Uterus (tissue), 3 donors: ENCODE measurements at regions not wholly inside any gene's neighbourhood (a gene's known extent, or its start where the extent isn't known, plus 50 kb on each side); places are given as distances from the start of the nearest gene placed in this dataset.

ENCODE experiments used
- DNase-seq, 2 donors: peaks; one replicate each; pipeline ENCODE4 v3.0.0-alpha.2; 2019 to 2020
- H3K27ac ChIP-seq, 2 donors: fragments of 200-600 bp; sonication (generic); 1 replicate in 1 of 2; 2 replicates in 1 of 2; pipeline ENCODE4 v1.5.1; 2016 to 2018
- H3K27me3 ChIP-seq, 2 donors: fragments of 200-600 bp; sonication (generic); one replicate each; pipeline ENCODE4 v1.5.1; 2018 to 2019; ENCODE audit warnings: control low read depth in 1 of 2
- H3K36me3 ChIP-seq, 2 donors: fragments of 200-600 bp; sonication (generic); one replicate each; pipeline ENCODE4 v1.5.1; 2019; ENCODE audit warnings: control low read depth in 1 of 2
- H3K4me1 ChIP-seq, 2 donors: fragments of 200-600 bp; sonication (generic); one replicate each; pipeline ENCODE4 v1.5.1; 2018 to 2019; ENCODE audit warnings: control low read depth in 1 of 2
- H3K4me3 ChIP-seq, 2 donors: fragments of 200-600 bp; sonication (generic); 1 replicate in 1 of 2; 2 replicates in 1 of 2; pipeline ENCODE4 v1.5.1; 2018 to 2019; ENCODE audit warnings: mild to moderate bottlenecking in 1 of 2
- H3K9me3 ChIP-seq, 2 donors: fragments of 200-600 bp; sonication (generic); one replicate each; pipeline ENCODE4 v1.5.1; 2019; ENCODE audit warnings: control low read depth in 1 of 2
- POLR2A ChIP-seq, 2 donors: fragments of 450-650 bp; IDR thresholded peaks; one replicate each; pipeline ENCODE4 v1.6.1; 2016; ENCODE audit warnings: antibody characterized with exemption in 2 of 2, mild to moderate bottlenecking in 1 of 2, moderate library complexity in 1 of 2
- intact Hi-C: fragments of 100-400 bp; cut with DNase I; formaldehyde crosslinking; loops from one replicate; pipeline ENCODE4 v1.15.1; 2023; ENCODE audit warnings: low total_unique reads
- TF ChIP-seq, protein P1 (sequence below), 4 experiments: fragments of 200-600 bp in 2 of 4; fragments of 450-650 bp in 2 of 4; sonication (generic) in 2 of 4; IDR thresholded peaks; one replicate each; pipeline ENCODE4 v1.5.1; 2016 to 2019; ENCODE audit warnings: antibody characterized with exemption in 4 of 4, mild to moderate bottlenecking in 2 of 4, moderate library complexity in 1 of 4
- donor health status: DM: yes; HTN: yes; CAD: no.

DNA sequence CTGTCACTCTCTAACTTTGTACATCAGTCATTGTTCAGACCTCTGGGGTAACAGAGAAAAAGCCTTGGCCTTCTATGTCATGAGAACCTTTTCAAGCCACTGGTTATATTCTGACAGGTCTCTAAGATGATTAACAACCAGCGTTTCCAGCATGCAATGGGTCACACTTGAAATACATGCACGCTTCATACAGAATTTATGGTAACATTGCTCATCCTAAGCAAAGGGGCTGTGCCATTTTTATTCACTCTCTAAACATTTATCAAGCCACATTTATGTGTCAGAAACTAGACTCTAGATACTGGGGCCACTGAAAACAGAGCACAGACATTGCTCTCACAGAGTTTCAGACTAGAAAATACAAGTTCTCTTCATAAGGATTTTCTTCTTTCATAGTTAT lies 501.4 kb upstream of the DAB1 start:
- H3K27me3 ChIP-seq = no peaks in the 10 kb centered on the region
- intact Hi-C loops = no loop called here
- H3K4me1 ChIP-seq = no peaks in the 10 kb centered on the region
- TF ChIP-seq, protein P1, sequence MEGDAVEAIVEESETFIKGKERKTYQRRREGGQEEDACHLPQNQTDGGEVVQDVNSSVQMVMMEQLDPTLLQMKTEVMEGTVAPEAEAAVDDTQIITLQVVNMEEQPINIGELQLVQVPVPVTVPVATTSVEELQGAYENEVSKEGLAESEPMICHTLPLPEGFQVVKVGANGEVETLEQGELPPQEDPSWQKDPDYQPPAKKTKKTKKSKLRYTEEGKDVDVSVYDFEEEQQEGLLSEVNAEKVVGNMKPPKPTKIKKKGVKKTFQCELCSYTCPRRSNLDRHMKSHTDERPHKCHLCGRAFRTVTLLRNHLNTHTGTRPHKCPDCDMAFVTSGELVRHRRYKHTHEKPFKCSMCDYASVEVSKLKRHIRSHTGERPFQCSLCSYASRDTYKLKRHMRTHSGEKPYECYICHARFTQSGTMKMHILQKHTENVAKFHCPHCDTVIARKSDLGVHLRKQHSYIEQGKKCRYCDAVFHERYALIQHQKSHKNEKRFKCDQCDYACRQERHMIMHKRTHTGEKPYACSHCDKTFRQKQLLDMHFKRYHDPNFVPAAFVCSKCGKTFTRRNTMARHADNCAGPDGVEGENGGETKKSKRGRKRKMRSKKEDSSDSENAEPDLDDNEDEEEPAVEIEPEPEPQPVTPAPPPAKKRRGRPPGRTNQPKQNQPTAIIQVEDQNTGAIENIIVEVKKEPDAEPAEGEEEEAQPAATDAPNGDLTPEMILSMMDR (IDR thresholded peaks at IDR 0.05) = no peak
- no peak for TF ChIP-seq POLR2A (IDR thresholded peaks at IDR 0.05)
- no peaks in the 10 kb centered on the region for H3K9me3 ChIP-seq
- no peak overlapping the region for H3K27ac ChIP-seq
- H3K36me3 ChIP-seq = no peaks in the 10 kb centered on the region
- H3K4me3 ChIP-seq = no peak overlapping the region
- no peak for DNase-seq

DNA sequence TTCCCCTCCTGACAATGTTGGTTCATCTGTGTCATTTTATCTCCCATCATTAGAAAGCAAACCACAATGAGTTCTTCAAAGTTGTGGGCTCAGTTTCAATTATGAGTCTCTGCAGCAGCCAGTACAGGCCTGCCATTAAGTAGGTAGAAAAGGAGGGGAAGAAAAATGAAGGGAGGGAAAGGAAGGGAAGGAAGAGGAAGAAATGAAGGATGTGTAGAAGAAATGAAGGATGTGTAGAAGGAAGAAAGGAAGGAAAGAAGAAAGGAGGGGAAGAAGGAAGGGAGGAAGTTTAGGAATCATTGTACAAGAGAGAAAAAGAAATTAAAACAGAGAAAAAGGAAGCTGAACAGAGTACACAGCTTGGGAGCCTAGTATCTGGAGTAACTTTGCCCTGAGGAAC lies 498.3 kb upstream of the DAB1 start:
- Histone ChIP-seq H3K27ac (no peak overlapping the region), H3K4me3 (no peak overlapping the region), H3K9me3 (no peaks in the 10 kb centered on the region), H3K36me3 (no peaks in the 10 kb centered on the region), H3K4me1 (no peaks in the 10 kb centered on the region), H3K27me3 (no peaks in the 10 kb centered on the region)
- DNase-seq = no peak
- intact Hi-C loops = no loop called here
- no peak for TF ChIP-seq POLR2A (IDR thresholded peaks at IDR 0.05)

DNA sequence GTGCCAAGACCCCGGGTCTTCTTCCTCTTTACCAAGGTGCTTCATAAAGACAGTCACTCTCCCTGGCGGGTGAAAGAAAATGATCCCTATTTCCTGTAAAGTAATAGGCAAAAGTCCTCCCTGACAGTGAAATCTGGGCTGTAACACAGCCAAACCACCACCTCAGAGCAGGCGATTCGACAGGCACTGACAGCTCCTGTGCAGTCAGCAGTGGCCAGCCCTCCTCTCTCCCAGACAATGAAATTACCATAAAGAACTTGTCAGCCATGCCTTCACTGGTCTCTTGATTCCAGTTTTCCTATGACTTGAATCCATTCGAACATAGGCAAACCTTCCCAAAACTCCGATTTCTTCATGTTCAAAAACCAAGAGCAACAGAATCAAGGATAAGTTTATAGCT lies 492.2 kb upstream of the DAB1 start:
- no peak for DNase-seq
- Histone ChIP-seq H3K27me3 (no peaks in the 10 kb centered on the region), H3K4me3 (no peak overlapping the region), H3K4me1 (no peaks in the 10 kb centered on the region), H3K36me3 (no peaks in the 10 kb centered on the region), H3K27ac (no peak overlapping the region), H3K9me3 (no peaks in the 10 kb centered on the region)
- TF ChIP-seq POLR2A (IDR thresholded peaks at IDR 0.05) = no peak
- TF ChIP-seq, protein P1 (IDR thresholded peaks at IDR 0.05) = no peak
- intact Hi-C loops = no loop called here

DNA sequence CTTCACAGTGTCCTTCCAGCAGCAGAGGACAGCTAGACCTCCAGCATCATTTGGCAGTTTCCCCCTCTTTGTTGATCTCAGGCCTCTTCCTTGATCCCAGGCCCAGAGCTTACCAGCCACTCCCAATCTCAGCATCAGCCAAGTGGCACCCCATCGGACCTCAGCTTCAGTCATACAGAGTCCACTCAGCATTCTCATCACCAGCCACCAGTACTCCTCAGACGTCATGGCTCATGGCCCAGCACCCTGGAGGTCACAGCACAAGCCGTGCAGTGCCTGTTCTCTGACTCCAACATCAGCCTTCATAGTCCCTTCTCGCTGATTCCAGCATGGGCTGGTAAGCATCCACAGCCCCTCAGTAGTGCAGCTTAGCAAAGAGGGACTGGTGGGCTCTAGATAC lies 487.6 kb upstream of the DAB1 start:
- intact Hi-C loops = no loop called here
- Histone ChIP-seq H3K9me3 (no peaks in the 10 kb centered on the region), H3K27me3 (no peaks in the 10 kb centered on the region), H3K4me1 (no peaks in the 10 kb centered on the region), H3K4me3 (no peak overlapping the region), H3K36me3 (no peaks in the 10 kb centered on the region), H3K27ac (no peak overlapping the region)
- no peak for DNase-seq
- TF ChIP-seq, protein P1 (IDR thresholded peaks at IDR 0.05) = no peak
- no peak for TF ChIP-seq POLR2A (IDR thresholded peaks at IDR 0.05)

DNA sequence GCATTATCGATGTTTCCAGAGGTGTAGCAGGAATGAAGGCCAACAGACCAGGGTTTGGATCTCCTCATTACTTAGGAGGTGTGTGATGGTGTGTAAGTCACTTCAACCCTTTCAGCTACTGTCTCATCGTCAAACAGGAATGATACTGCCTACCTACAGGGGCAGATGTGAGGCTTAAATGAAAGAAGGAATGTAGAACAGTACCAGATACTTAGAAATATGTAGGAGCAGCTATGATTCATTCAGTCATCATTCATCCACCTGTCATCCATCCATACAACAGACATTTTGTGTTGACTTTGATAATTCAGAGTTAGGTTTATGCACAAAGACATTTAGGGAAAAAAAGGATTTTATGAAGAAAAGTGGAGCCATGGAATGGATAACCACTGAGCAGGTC lies 486.9 kb upstream of the DAB1 start:
- TF ChIP-seq POLR2A (IDR thresholded peaks at IDR 0.05) = no peak
- TF ChIP-seq, protein P1 (IDR thresholded peaks at IDR 0.05) = no peak
- intact Hi-C loops = no loop called here
- Histone ChIP-seq H3K27ac (no peak overlapping the region), H3K27me3 (no peaks in the 10 kb centered on the region), H3K4me3 (no peak overlapping the region), H3K36me3 (no peaks in the 10 kb centered on the region), H3K9me3 (no peaks in the 10 kb centered on the region), H3K4me1 (no peaks in the 10 kb centered on the region)
- DNase-seq = no peak

DNA sequence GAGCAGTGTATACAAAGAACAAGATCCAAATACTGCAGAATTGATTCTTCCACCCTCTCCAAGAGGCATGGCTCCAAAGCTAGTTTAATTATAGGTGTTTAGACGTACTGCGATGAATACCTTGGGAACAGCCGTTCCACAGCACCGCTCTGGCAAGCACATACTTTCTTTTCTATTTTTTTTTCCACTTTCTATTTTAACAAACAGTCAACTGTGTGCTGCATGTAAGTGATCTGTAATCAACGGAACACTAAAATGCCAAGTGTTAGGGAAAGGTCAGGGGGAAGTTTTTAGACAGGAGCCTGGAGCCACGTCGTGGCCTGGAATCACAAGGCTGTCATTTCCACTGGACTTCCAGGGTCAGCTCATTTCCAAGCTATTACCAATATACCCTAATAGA lies 486.4 kb upstream of the DAB1 start:
- Histone ChIP-seq H3K4me3 (no peak overlapping the region), H3K4me1 (no peaks in the 10 kb centered on the region), H3K36me3 (no peaks in the 10 kb centered on the region), H3K9me3 (no peaks in the 10 kb centered on the region), H3K27me3 (no peaks in the 10 kb centered on the region), H3K27ac (no peak overlapping the region)
- intact Hi-C loops = no loop called here
- DNase-seq = no peak
- TF ChIP-seq POLR2A (IDR thresholded peaks at IDR 0.05) = no peak
- TF ChIP-seq, protein P1 (IDR thresholded peaks at IDR 0.05) = no peak
